ENCODE measurements at regions not wholly inside any gene's neighbourhood (a gene's known extent, or its start where the extent isn't known, plus 50 kb on each side); places are given as distances from the start of the nearest gene placed in this dataset.

- TF ChIP-seq EZH2 (IDR thresholded peaks at IDR 0.05; ENCODE audit: low read depth) (no peak), CTCF (conservative IDR thresholded peaks at IDR 0.05) (no peak)
- ChIA-PET CTCF (no interaction called here), POLR2A (ENCODE audit: unreplicated experiment) (no interaction called here)
- H3K4me2 ChIP-seq = no peak overlapping the region
- H3K27me3 ChIP-seq (ENCODE audit: insufficient read depth, low read depth) = no peaks in the 10 kb centered on the region
- no peaks in the 10 kb centered on the region for H3K36me3 ChIP-seq (ENCODE audit: low read depth)
- no TSS peak for BruUV-seq (replicated peaks)
- no peaks in the 10 kb centered on the region for H3K9me3 ChIP-seq (ENCODE audit: insufficient read depth, low read depth)
- no peak overlapping the region for H3K4me3 ChIP-seq
- DNase-seq = no peak
- H3F3A ChIP-seq (ENCODE audit: insufficient read depth, low read depth) = no peaks in the 10 kb centered on the region
- H3K79me2 ChIP-seq (ENCODE audit: low read depth) = no peaks in the 10 kb centered on the region
- H3K4me1 ChIP-seq (replicated peaks; ENCODE audit: insufficient read depth) = no peaks in the 10 kb centered on the region
- intact Hi-C loops (cut with micrococcal nuclease; ENCODE audit: unreplicated experiment) = no loop called here
- no peaks in the 10 kb centered on the region for H4K20me1 ChIP-seq (ENCODE audit: insufficient read depth)
- H3K27ac ChIP-seq = no peak overlapping the region
- no peaks in the 10 kb centered on the region for H3K9me2 ChIP-seq (ENCODE audit: insufficient read depth)
- H2AFZ ChIP-seq = no peak overlapping the region
Observed at GRCh38 chr13:37202264-37202663, 96.8 kb upstream of the CSNK1A1L start.

GRCh38 chr13:37201081-37201480, 95.6 kb upstream of the CSNK1A1L start:
- Histone ChIP-seq H3K79me2 (ENCODE audit: low read depth) (no peaks in the 10 kb centered on the region), H3K9me2 (ENCODE audit: insufficient read depth) (no peaks in the 10 kb centered on the region), H3K27me3 (ENCODE audit: insufficient read depth, low read depth) (no peaks in the 10 kb centered on the region), H3K4me2 (no peak overlapping the region), H4K20me1 (ENCODE audit: insufficient read depth) (no peaks in the 10 kb centered on the region), H3K9me3 (ENCODE audit: insufficient read depth, low read depth) (no peaks in the 10 kb centered on the region), H3F3A (ENCODE audit: insufficient read depth, low read depth) (no peaks in the 10 kb centered on the region), H3K27ac (no peak overlapping the region), H3K36me3 (ENCODE audit: low read depth) (no peaks in the 10 kb centered on the region), H3K4me3 (no peak overlapping the region), H2AFZ (peak overlapping the region; percentile 60; the same call in 1 of the 2 replicates), H3K4me1 (replicated peaks; ENCODE audit: insufficient read depth) (no peaks in the 10 kb centered on the region)
- intact Hi-C loops (cut with micrococcal nuclease; ENCODE audit: unreplicated experiment) = no loop called here
- no peak for TF ChIP-seq CTCF (conservative IDR thresholded peaks at IDR 0.05)
- no peak for TF ChIP-seq EZH2 (IDR thresholded peaks at IDR 0.05; ENCODE audit: low read depth)
- DNase-seq = no peak
- CTCF ChIA-PET = no interaction called here
- no TSS peak for BruUV-seq (replicated peaks)
- POLR2A ChIA-PET (ENCODE audit: unreplicated experiment) = no interaction called here

GRCh38 chr13:37198629-37199028, 93.2 kb upstream of the CSNK1A1L start:
- no TSS peak for BruUV-seq (replicated peaks)
- Histone ChIP-seq H2AFZ (no peak overlapping the region), H3K9me3 (ENCODE audit: insufficient read depth, low read depth) (no peaks in the 10 kb centered on the region), H3K4me3 (no peak overlapping the region), H3K4me1 (replicated peaks; ENCODE audit: insufficient read depth) (no peaks in the 10 kb centered on the region), H3F3A (ENCODE audit: insufficient read depth, low read depth) (no peaks in the 10 kb centered on the region), H3K27me3 (ENCODE audit: insufficient read depth, low read depth) (no peaks in the 10 kb centered on the region), H3K9me2 (ENCODE audit: insufficient read depth) (no peaks in the 10 kb centered on the region), H3K27ac (no peak overlapping the region), H3K79me2 (ENCODE audit: low read depth) (no peaks in the 10 kb centered on the region), H4K20me1 (ENCODE audit: insufficient read depth) (no peaks in the 10 kb centered on the region), H3K4me2 (no peak overlapping the region), H3K36me3 (ENCODE audit: low read depth) (no peaks in the 10 kb centered on the region)
- intact Hi-C loops (cut with micrococcal nuclease; ENCODE audit: unreplicated experiment) = no loop called here
- CTCF ChIA-PET = no interaction called here
- no peak for TF ChIP-seq EZH2 (IDR thresholded peaks at IDR 0.05; ENCODE audit: low read depth)
- TF ChIP-seq CTCF (conservative IDR thresholded peaks at IDR 0.05) = no peak
- DNase-seq = no peak
- POLR2A ChIA-PET (ENCODE audit: unreplicated experiment) = no interaction called here
